GM19395 (cell line): ENCODE measurements at regions not wholly inside any gene's neighbourhood (a gene's known extent, or its start where the extent isn't known, plus 50 kb on each side); places are given as distances from the start of the nearest gene placed in this dataset.

Source experiments
- ATAC-seq: cut with Tn5 transposase; IDR thresholded peaks from one replicate; pipeline ENCODE4 v1.9.1; 2021; ENCODE audit warnings: mild to moderate bottlenecking, moderate library complexity; ENCODE audit not compliant: unreplicated experiment

DNA sequence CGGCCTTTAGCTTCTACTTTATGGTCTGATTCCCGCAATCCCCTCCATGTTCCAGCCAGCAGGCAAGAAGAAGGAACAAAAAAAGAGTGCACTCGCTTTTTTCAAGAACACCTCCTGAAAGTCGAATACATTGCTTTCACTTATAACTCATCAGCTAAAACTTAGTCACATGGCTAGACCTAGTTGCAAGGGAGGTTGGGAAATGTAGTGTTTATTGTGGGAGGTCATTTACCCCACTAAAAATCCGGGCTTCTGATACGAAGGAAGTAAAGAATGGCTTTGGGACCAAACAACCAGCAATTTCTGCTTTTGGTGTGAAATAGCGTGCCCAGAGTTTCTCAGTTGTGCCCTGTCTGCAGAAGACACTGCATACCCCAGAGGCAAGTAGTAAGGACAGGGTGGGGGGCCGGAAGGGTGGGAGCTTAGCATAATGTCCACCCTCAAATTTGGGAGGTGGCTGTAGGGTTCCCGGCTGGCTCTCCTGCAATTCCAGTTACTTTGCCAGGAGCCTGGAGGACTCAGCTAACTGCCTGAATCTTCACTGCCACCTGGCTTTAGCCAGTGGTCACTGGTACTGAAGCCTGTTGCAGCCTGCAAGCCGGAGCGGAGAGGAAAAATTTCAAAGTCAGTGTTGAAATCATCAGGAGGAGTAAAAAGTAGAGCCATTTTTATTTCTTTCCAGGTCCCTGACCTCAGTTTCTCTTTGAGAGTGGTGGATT lies 57.7 kb upstream of the F3 start:
- ATAC-seq: no peak

GRCh38 chr1:94597701-94598100 lies 56.1 kb upstream of the F3 start:
- ATAC-seq: no peak

DNA sequence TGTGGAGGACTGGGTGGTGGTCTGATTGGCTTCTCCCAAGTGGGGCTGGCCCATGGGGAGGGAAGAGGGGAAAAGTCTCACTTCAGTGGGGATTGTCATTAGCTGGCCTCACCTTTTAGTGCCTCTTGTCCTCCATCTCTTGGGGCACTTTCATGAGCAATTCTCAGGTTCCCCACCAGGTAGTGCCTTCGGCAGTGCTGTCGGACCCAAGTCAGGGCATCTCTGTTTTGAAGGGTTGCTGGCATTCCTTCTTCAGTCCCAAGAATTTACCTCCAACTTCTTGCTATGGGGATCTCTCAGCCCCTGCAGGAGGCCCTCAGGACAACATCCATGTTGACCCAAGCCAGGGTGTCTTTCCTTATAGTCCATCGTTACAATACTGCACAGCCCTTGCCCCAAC lies 54.7 kb upstream of the F3 start:
- no peak for ATAC-seq

GRCh38 chr1:94595658-94596057 lies 54.1 kb upstream of the F3 start:
- no peak for ATAC-seq

GRCh38 chr1:94593611-94594010 lies 52.1 kb upstream of the F3 start:
- ATAC-seq: no peak

DNA sequence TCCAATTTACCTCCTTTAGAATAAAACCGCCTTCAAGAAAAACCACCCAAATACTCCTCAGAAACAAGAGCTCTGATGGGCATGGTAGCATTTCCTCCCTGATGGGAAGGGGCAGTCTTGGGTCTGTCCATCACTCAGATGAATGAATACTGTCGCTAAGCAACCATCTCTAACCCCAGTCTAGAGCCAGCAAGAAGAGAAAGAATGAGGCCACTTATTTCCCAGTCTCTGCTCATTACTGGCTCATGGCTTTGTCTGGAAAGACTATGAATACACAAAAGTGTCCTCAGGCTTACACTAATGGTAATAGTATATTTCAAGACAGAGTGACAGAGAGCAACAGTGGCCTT lies 51.0 kb upstream of the F3 start:
- ATAC-seq: no peak

GRCh38 chr1:94591823-94592570 lies 50.4 kb upstream of the F3 start:
- no peak for ATAC-seq
